ENCODE measurements at regions not wholly inside any gene's neighbourhood (a gene's known extent, or its start where the extent isn't known, plus 50 kb on each side); places are given as distances from the start of the nearest gene placed in this dataset.
"Not testable (repeated sequence)": the region's sequence is repeated elsewhere in the genome, so short reads cannot be mapped to it uniquely, and the experiment has no call there.

DNA sequence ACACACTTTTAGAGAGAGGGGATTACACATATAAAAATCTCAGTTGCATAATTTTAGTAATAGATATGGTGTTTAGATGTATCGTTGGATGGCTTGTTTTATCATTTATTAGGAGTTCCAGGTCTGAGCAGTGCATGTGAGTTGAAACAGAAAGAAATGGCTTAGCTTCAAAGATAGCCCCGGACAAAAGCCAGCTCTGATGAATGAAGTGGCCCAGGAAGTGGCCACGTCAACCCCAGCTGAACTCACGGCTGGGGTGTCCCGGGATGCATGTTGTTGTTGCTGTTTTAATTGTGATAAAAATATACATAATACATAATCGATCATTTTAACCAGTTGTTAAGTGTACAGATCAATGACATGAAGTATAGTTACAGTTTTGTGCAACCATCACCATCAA lies 1513.6 kb downstream of the BRD1 start:
- DNase-seq (ENCODE audit: low read depth in 2 of 2), result no peak

- no peak for DNase-seq (ENCODE audit: low read depth in 2 of 2)
Observed at GRCh38 chr22:48313175-48313830, 1514.4 kb downstream of the BRD1 start.

DNA sequence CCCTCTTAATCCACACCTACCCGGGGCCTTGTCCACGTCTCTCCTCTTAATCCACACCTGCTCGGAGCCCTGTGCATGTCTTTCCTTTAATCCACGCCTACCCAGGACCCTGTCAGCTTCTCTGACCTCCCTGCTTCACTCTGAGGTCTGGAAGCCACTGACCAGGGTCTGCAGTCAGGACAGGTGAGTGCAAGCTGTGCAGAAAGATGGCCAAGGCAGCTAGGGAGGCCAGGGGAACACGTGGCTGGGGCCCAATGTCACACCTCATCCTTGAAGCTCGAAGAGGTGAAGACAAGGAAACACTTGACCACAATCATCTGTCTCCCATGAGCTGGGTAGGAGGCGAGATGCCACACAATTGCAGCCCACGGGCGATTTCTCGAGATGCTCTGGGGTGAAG lies 1516.9 kb downstream of the BRD1 start:
- DNase-seq (ENCODE audit: low read depth in 2 of 2), result no peak

DNA sequence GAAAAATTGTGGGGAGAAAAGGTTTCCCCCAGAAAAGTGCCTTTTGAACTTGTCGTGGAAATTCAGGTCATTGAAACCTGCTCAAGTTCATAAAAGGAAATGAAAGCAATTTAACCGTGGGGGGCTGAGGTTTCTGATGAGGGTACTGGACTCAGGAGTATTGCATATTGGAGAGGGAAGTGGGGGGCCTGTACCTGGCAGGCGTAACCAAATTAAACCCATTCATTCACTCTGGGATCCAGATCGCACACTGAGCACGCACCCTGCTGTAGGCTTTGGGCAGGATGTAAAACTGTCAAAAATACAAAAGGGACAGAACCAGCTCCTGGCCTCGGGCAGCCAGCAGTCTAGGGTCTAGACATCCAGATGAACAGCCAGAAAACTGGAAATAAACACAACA lies 1517.4 kb downstream of the BRD1 start:
- DNase-seq (ENCODE audit: low read depth in 2 of 2), result no peak

DNA sequence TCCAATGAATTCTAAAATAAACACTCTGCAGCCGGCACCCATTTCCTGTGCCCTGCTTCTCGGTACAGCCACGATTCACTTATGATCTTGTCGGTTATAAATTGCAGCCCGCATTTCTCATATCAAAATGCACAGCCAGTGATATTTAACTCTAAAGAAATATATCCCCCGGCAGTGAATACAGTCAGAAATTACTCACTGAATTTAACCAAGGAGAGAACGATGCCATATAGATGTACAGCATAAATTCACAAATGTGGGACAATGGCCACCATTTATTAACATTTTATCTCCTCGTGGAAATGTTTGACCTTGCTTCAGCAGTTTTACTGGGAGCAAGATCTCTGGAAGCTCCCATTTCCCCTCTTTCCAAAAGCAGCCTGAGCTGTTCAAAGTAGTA lies 1517.8 kb downstream of the BRD1 start:
- DNase-seq (ENCODE audit: low read depth in 2 of 2), result no peak

GRCh38 chr22:48309115-48309705 lies 1518.5 kb downstream of the BRD1 start:
- DNase-seq (ENCODE audit: low read depth in 2 of 2), result no peak

DNA sequence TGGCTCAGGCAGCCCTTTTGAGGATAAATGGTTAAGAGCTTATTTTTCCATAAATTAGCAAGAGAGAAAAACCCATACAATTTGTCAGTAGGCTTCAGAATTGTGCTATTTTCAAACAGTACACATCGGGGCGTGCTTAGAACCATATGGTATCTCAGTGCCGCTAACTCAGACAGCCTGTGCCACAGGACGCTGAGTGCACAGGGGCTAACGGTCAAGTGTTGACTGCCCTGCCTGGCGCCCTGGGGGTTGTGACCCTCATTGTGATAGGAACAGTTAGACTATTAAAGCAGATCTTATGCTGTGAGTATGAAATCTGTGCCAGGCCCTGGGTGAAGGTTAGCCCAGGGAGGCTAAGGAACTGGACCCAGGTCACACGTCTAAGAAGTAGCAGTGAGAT lies 1519.7 kb downstream of the BRD1 start:
- DNase-seq (ENCODE audit: low read depth in 2 of 2), result no peak

- no peak for DNase-seq (ENCODE audit: low read depth in 2 of 2)
Observed at GRCh38 chr22:48306785-48307510, 1520.7 kb downstream of the BRD1 start.

GRCh38 chr22:48306284-48306683 lies 1521.4 kb downstream of the BRD1 start:
- DNase-seq (ENCODE audit: low read depth in 2 of 2), result no peak

GRCh38 chr22:48305726-48306235 lies 1521.9 kb downstream of the BRD1 start:
- no peak for DNase-seq (ENCODE audit: low read depth in 2 of 2)

DNA sequence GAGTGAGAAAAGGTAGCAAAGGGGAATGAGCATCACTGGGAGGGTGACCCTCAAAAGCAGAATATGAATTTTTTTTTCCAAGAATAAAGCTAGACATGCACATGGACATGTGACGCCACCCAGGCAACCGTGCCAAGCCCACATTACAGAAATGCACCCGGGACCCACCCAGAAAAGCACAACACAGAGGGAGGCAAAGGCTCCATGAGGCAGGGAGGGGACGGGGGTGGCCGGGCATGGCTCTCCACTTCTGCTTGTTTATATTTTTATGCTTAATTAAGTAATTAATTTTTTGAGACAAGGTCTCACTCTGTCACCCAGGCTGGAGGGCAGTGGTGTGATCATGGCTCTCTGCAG lies 1524.3 kb downstream of the BRD1 start:
- DNase-seq (ENCODE audit: low read depth in 2 of 2), result no peak

- no peak for DNase-seq (ENCODE audit: low read depth in 2 of 2)
Observed at GRCh38 chr22:48302657-48303368, 1524.9 kb downstream of the BRD1 start.

- DNase-seq (ENCODE audit: low read depth in 2 of 2), result no peak
Observed at GRCh38 chr22:48301908-48302307, 1525.8 kb downstream of the BRD1 start.

DNA sequence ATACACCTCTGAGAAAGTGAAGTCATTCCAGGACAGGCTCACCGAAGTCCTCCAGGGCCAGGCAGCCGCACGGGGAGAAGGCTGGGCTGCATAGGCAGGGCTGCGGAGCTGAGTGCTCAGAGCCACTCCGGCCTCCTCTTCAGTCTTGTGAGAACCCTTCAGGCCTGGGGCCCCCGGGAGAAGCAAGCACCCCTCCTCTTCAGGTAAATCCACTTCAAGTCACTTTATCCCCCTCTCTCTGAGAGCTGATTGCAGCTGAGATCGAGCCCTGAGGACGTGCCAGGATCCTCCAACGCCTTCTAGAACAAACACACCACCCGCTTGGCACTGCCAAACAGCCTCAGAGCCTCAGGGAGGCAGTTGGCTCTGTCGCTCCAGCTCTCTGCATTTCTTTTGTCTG lies 1526.3 kb downstream of the BRD1 start:
- no peak for DNase-seq (ENCODE audit: low read depth in 2 of 2)

- DNase-seq (ENCODE audit: low read depth in 2 of 2), result no peak
Observed at GRCh38 chr22:48300877-48301276, 1526.8 kb downstream of the BRD1 start.

DNA sequence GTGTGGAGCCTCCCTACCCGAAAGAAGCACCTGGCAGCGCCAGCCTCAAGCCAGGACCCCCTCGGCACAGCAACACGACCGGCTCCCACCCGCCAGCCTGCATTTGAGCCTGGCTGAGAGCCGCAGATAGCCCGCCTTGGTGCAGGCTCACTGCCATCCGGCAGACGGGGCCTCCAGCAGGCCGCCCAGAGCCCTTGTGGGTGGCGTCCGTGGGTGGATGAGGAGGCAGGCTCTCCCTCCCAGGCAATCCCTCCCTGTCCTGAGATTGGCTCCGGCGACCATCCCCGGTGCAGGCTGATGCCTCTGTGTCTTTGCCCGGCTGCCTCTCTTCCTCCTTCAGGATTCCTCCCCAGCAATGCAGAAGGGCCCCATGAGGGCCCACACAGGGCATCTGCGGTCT lies 1527.9 kb downstream of the BRD1 start:
- DNase-seq (ENCODE audit: low read depth in 2 of 2), result no peak

- DNase-seq (ENCODE audit: low read depth in 2 of 2), result no peak
Observed at GRCh38 chr22:48299124-48299523, 1528.5 kb downstream of the BRD1 start.

- DNase-seq (ENCODE audit: low read depth in 2 of 2), result no peak
Observed at GRCh38 chr22:48297296-48297695, 1530.4 kb downstream of the BRD1 start.

GRCh38 chr22:48289954-48290353 lies 1527.5 kb downstream of the TBC1D22A start:
- DNase-seq (ENCODE audit: low read depth in 2 of 2), result not testable (repeated sequence)

DNA sequence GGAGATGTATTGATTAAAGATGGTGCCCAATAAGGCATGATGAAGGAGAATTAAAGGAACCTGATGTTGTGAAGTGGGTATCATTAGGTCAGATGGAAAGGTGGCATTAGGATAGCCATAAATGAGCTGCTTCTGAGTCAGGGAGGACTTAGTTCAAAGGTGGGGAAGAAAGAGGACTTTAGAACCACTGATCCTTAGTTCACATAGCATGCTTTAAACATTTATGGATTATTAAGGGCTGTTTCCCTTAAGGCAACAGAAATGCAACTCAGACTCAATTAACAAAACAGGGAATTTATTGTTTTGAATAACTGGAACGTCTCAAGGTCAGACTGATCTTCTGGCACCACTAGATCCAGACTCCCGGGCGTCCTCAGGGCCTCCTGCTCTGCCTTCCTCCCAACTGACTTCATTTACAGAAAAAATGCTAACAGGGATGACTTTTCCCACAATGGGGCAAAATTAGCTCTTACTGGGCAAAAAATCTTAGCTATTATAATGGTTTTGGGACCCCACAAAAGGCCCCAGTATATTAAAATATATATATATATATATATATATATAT lies 1526.0 kb downstream of the TBC1D22A start:
- DNase-seq (ENCODE audit: low read depth in 2 of 2), result no peak

DNA sequence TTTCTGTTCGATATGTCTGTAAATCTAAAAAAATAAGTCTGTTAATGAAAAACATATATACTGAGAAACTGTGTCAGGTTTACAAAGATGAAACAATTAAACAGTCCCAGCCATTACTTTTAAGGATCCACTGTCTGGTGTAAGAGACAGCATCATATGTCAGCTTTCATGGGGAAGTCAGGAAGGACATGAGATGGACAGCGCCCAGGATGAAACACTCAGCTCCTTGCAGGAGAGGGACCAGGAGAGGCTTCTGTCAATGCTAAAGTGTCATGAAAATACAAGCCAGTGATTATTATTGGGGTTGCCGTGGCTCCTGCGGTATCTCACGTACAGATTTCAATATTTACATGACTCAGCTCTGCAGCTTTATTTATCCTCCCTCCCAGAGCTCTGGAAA lies 1524.6 kb downstream of the TBC1D22A start:
- DNase-seq (ENCODE audit: low read depth in 2 of 2), result no peak

GRCh38 chr22:48284671-48285070 lies 1522.2 kb downstream of the TBC1D22A start:
- no peak for DNase-seq (ENCODE audit: low read depth in 2 of 2)
